H9 (cell line): ENCODE measurements at regions not wholly inside any gene's neighbourhood (a gene's known extent, or its start where the extent isn't known, plus 50 kb on each side); places are given as distances from the start of the nearest gene placed in this dataset.
A peak's percentile ranks its signal among the peaks of the same experiment; 100 is the strongest.

ENCODE experiments used
- DNase-seq: peaks from one replicate; pipeline ENCODE4 v3.0.0-alpha.2; 2017
- H2AFZ ChIP-seq: one replicate; pipeline ENCODE4 v1.6.1; 2013; ENCODE audit warnings: mild to moderate bottlenecking, low read length, control low read depth, moderate library complexity
- H2AK5ac ChIP-seq: 2 replicates; pipeline ENCODE4 v1.6.1; 2013; ENCODE audit warnings: low read length, control low read depth, mixed read lengths; ENCODE audit not compliant: insufficient read length
- H2BK120ac ChIP-seq: one replicate; pipeline ENCODE4 v1.6.1; 2013; ENCODE audit warnings: low read depth, mild to moderate bottlenecking, low read length, control low read depth, inconsistent platforms; ENCODE audit not compliant: poor library complexity, severe bottlenecking
- H2BK12ac ChIP-seq: 2 replicates; pipeline ENCODE4 v1.6.1; 2013; ENCODE audit warnings: low read length, control low read depth, mixed read lengths, low read depth; ENCODE audit not compliant: insufficient read length
- H2BK15ac ChIP-seq: 2 replicates; pipeline ENCODE4 v1.6.1; 2013; ENCODE audit warnings: low read depth, low read length, control low read depth
- H2BK20ac ChIP-seq: one replicate; pipeline ENCODE4 v1.6.1; 2013; ENCODE audit warnings: low read depth, mild to moderate bottlenecking, low read length, control low read depth, inconsistent platforms; ENCODE audit not compliant: poor library complexity, severe bottlenecking
- H2BK5ac ChIP-seq: 2 replicates; pipeline ENCODE4 v1.6.1; 2013; ENCODE audit warnings: low read length, control low read depth, mixed read lengths; ENCODE audit not compliant: insufficient read length
- H3K14ac ChIP-seq: 2 replicates; pipeline ENCODE4 v1.6.1; 2013; ENCODE audit warnings: low read length, control low read depth; ENCODE audit not compliant: insufficient read depth
- H3K18ac ChIP-seq: 2 replicates; pipeline ENCODE4 v1.6.1; 2013; ENCODE audit warnings: low read depth, mild to moderate bottlenecking, mixed read lengths, low read length, control low read depth; ENCODE audit not compliant: insufficient read length
- H3K23ac ChIP-seq: 2 replicates; pipeline ENCODE4 v1.6.1; 2013; ENCODE audit warnings: low read length, control low read depth, mixed read lengths, low read depth; ENCODE audit not compliant: insufficient read length
- H3K23me2 ChIP-seq: 2 replicates; pipeline ENCODE4 v1.6.1; 2013; ENCODE audit warnings: low read depth, mild to moderate bottlenecking, mixed read lengths, low read length, control low read depth; ENCODE audit not compliant: insufficient read length, poor library complexity, severe bottlenecking
- H3K27ac ChIP-seq: 2 replicates; pipeline ENCODE4 v1.5.1; 2013; ENCODE audit warnings: low read length, control low read depth, mixed read lengths, low read depth; ENCODE audit not compliant: insufficient read length
- H3K27me3 ChIP-seq: 2 replicates; pipeline ENCODE4 v1.6.1; 2013; ENCODE audit warnings: low read length, control low read depth, inconsistent platforms; ENCODE audit not compliant: insufficient read depth
- H3K4ac ChIP-seq: 2 replicates; pipeline ENCODE4 v1.6.1; 2013; ENCODE audit warnings: low read depth, mild to moderate bottlenecking, control low read depth, inconsistent platforms, low read length, moderate library complexity
- H3K4me1 ChIP-seq: 2 replicates; pipeline ENCODE4 v1.6.1; 2013; ENCODE audit warnings: low read length, control low read depth, inconsistent platforms; ENCODE audit not compliant: insufficient read depth
- H3K4me2 ChIP-seq: 2 replicates; pipeline ENCODE4 v1.6.1; 2013; ENCODE audit warnings: low read length, control low read depth, mixed read lengths; ENCODE audit not compliant: insufficient read length, insufficient read depth
- H3K56ac ChIP-seq: 2 replicates; pipeline ENCODE4 v1.6.1; 2013; ENCODE audit warnings: low read depth, mild to moderate bottlenecking, mixed read lengths, low read length, control low read depth; ENCODE audit not compliant: insufficient read length
- H3K79me1 ChIP-seq: 2 replicates; pipeline ENCODE4 v1.6.1; 2013; ENCODE audit warnings: low read depth, mild to moderate bottlenecking, moderate library complexity, low read length, control low read depth, inconsistent platforms; ENCODE audit not compliant: insufficient read depth, poor library complexity, severe bottlenecking
- H3K79me2 ChIP-seq: 2 replicates; pipeline ENCODE4 v1.6.1; 2013; ENCODE audit warnings: low read length, control low read depth, inconsistent platforms; ENCODE audit not compliant: insufficient read depth
- H3K9ac ChIP-seq: 2 replicates; pipeline ENCODE4 v1.6.1; 2013; ENCODE audit warnings: low read length, control low read depth, mixed read lengths; ENCODE audit not compliant: insufficient read length; ENCODE audit errors: extremely low read depth
- H3K9me3 ChIP-seq: one replicate; pipeline ENCODE4 v1.6.1; 2013; ENCODE audit warnings: low read depth, low read length, inconsistent platforms; ENCODE audit not compliant: control insufficient read depth
- H3T11ph ChIP-seq: one replicate; pipeline ENCODE4 v1.6.1; 2013; ENCODE audit warnings: mild to moderate bottlenecking, low read length, control low read depth, inconsistent platforms
- H4K20me1 ChIP-seq: one replicate; pipeline ENCODE4 v1.6.1; 2013; ENCODE audit not compliant: control insufficient read depth, insufficient read length, insufficient read depth
- H4K5ac ChIP-seq: 2 replicates; pipeline ENCODE4 v1.6.1; 2013; ENCODE audit warnings: low read depth, mild to moderate bottlenecking, mixed read lengths, low read length, control low read depth; ENCODE audit not compliant: insufficient read length
- H4K8ac ChIP-seq: replicated peaks from 2 replicates; pipeline ENCODE4 v1.6.1; 2013; ENCODE audit warnings: low read length, control low read depth, mixed read lengths, low read depth; ENCODE audit not compliant: insufficient read length
- H4K91ac ChIP-seq: 2 replicates; pipeline ENCODE4 v1.6.1; 2013; ENCODE audit warnings: low read depth, mild to moderate bottlenecking, moderate library complexity, mixed read lengths, low read length, control low read depth; ENCODE audit not compliant: insufficient read length
- H3K27ac Mint-ChIP-seq, 3 experiments: 2 replicates in 2 of 3; 3 replicates in 1 of 3; pipeline ENCODE4 v1.8.0; 2020 to 2021; ENCODE audit warnings: mixed read lengths in 3 of 3, mild to moderate bottlenecking in 1 of 3, moderate library complexity in 1 of 3
- H3K27me3 Mint-ChIP-seq: 2 replicates; pipeline ENCODE4 v1.8.0; 2021; ENCODE audit warnings: low read depth, mild to moderate bottlenecking, moderate library complexity, mixed read lengths
- H3K36me3 Mint-ChIP-seq, 3 experiments: 2 replicates in 2 of 3; 3 replicates in 1 of 3; pipeline ENCODE4 v1.8.0; 2020 to 2021; ENCODE audit warnings: low read depth in 3 of 3, mixed read lengths in 3 of 3; ENCODE audit not compliant: insufficient read depth in 1 of 3
- H3K4me1 Mint-ChIP-seq, 2 experiments: 2 replicates each; pipeline ENCODE4 v1.8.0; 2020; ENCODE audit warnings: mixed read lengths in 2 of 2
- H3K4me3 Mint-ChIP-seq, 2 experiments: 2 replicates in 1 of 2; 3 replicates in 1 of 2; pipeline ENCODE4 v1.8.0; 2020 to 2021; ENCODE audit warnings: mild to moderate bottlenecking in 2 of 2, mixed read lengths in 2 of 2, moderate library complexity in 1 of 2
- H3K9me3 Mint-ChIP-seq, 2 experiments: 2 replicates in 1 of 2; 3 replicates in 1 of 2; pipeline ENCODE4 v1.8.0; 2020; ENCODE audit warnings: mild to moderate bottlenecking in 2 of 2, mixed read lengths in 2 of 2, moderate library complexity in 1 of 2
- WGBS: extraction: QIAGEN DNeasy Blood & Tissue Kit; methylation state at CpG from one replicate; pipeline ENCODE4 v1.1.7; 2013; ENCODE audit warnings: missing lambda C conversion rate, low lambda C conversion rate, mixed read lengths; ENCODE audit not compliant: insufficient read length; ENCODE audit errors: extremely low coverage; 5-methylcytosine and 5-hydroxymethylcytosine counted together
- TF ChIP-seq, protein P1 (sequence below): fragments of 200-600 bp; sonication (generic); conservative IDR thresholded peaks from 3 replicates; pipeline ENCODE4 v1.8.0; 2021; ENCODE audit warnings: antibody characterized with exemption, mild to moderate bottlenecking

DNA sequence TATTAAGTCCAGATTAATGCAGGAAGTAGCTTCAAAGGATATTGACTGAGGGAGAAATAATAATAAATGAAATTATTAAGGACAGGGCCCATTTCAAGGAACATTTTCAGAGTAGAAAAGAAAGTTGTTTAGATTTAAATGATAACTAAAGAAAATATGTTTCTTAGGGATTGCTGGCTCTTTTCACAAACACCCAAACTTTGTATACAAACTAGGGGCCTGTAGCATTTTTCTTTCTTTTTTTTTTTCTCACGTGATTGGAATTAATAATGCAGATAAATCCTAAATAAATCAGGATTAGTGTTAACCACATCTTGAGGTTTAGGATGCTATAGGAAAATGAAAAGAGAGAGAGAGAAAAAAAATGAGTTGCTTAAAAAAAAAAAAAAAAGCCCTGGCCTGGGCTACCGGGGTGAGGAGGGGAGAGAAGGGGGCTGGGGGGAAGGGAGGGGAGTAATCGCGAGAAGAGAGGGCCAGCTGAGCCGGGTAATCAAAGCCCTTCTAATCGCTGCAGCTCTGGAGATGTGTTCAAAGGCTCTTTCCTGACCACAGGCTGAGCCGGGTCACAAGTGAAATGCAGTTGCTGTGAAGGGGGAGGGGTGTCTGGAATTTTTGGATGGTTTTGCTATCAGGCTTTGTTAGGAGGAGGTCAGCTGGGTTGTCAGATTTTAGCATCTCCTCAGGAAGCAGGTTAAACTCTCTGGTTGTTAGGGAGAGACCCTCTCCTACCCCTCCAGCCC is 104.6 kb upstream of the ZFHX3 start:
- H3K4me3 Mint-ChIP-seq = peak overlapping the region in 1 of 2 experiments; percentile 41; a peak in 1 of 5 replicates
- no peak overlapping the region for H2AFZ ChIP-seq

More for the DNA sequence above, 104.6 kb upstream of the ZFHX3 start:
- no peak overlapping the region for H2BK20ac ChIP-seq
- H3K4me1 ChIP-seq = peaks cover 3% of the 10 kb centered on the region; the same call in 1 of the 2 replicates
- H3K79me2 ChIP-seq = no peaks in the 10 kb centered on the region
- no peak overlapping the region for H3K14ac ChIP-seq
- no peak overlapping the region for H3T11ph ChIP-seq
- peaks cover 21 to 30% of the 10 kb centered on the region in 2 experiments for H3K4me1 Mint-ChIP-seq
- H3K79me1 ChIP-seq = no peaks in the 10 kb centered on the region
- no peak overlapping the region for H2BK5ac ChIP-seq
- H3K23me2 ChIP-seq = no peaks in the 10 kb centered on the region
- H4K5ac ChIP-seq = no peak overlapping the region
- H3K56ac ChIP-seq = no peak overlapping the region
- H3K18ac ChIP-seq = no peak overlapping the region
- H3K27me3 ChIP-seq = no peaks in the 10 kb centered on the region
- no peak overlapping the region for H3K27ac ChIP-seq
- H4K20me1 ChIP-seq = no peaks in the 10 kb centered on the region
- H3K9me3 Mint-ChIP-seq = peaks cover 0 to 2% of the 10 kb centered on the region in 2 experiments; a peak in 1 of 5 replicates
- no CpG with 5 or more reads among the region's 7 CpGs for WGBS
- H3K23ac ChIP-seq = no peak overlapping the region
- no peak overlapping the region for H3K4ac ChIP-seq
- H3K4me2 ChIP-seq = no peak overlapping the region
- no peaks in the 10 kb centered on the region for H3K36me3 Mint-ChIP-seq
- H2BK120ac ChIP-seq = no peak overlapping the region
- no peaks in the 10 kb centered on the region for H3K9me3 ChIP-seq
- no peak overlapping the region for H4K8ac ChIP-seq
- no peak overlapping the region for H2BK12ac ChIP-seq
- H2AK5ac ChIP-seq = no peak overlapping the region
- no peak overlapping the region; a peak in 2 of 7 replicates for H3K27ac Mint-ChIP-seq
- H4K91ac ChIP-seq = no peak overlapping the region
- DNase-seq = peak; percentile 69
- H3K27me3 Mint-ChIP-seq = no peaks in the 10 kb centered on the region
- TF ChIP-seq, protein P1, sequence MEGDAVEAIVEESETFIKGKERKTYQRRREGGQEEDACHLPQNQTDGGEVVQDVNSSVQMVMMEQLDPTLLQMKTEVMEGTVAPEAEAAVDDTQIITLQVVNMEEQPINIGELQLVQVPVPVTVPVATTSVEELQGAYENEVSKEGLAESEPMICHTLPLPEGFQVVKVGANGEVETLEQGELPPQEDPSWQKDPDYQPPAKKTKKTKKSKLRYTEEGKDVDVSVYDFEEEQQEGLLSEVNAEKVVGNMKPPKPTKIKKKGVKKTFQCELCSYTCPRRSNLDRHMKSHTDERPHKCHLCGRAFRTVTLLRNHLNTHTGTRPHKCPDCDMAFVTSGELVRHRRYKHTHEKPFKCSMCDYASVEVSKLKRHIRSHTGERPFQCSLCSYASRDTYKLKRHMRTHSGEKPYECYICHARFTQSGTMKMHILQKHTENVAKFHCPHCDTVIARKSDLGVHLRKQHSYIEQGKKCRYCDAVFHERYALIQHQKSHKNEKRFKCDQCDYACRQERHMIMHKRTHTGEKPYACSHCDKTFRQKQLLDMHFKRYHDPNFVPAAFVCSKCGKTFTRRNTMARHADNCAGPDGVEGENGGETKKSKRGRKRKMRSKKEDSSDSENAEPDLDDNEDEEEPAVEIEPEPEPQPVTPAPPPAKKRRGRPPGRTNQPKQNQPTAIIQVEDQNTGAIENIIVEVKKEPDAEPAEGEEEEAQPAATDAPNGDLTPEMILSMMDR = no peak
- H3K9ac ChIP-seq = no peak overlapping the region
- H2BK15ac ChIP-seq = no peak overlapping the region
